ENCODE measurements at regions not wholly inside any gene's neighbourhood (a gene's known extent, or its start where the extent isn't known, plus 50 kb on each side); places are given as distances from the start of the nearest gene placed in this dataset.

DNA sequence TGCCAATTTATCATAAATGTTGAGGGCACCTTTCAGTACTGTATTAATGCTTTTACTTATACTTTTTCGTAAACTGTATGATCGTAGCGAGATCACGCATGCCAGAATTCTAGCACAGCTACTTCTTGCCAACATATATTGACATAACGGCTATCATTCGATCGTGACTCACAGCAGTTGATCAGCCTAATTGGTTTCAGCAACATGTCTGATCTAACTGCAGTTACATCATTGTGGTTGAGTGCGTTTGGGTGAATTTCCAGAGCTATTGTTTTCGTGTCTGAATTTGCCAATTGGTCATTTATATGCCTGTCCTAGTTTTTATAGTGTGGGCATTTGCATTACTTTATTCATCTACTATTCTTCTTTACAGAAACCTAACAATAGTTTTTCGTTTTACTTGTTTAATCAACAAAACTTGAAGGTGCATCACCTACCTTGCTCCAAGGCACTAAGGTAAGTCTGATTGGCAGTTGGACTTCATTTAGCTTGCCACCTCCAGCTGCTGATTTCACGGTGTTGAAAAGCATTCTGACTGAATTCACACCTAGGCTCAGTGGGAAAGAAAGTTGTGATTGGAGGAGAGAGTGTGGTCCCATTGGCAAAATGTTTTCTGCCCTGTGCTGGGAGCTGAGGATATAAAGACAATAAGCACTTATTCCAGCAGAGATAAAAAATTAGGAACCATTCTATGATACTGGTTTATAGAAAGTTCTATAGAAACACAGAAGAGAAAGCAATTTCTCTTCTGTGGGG is 120.9 kb upstream of the RGMA start:
- no peaks in the 10 kb centered on the region for H3K27me3 ChIP-seq
- FAIRE-seq (no peak), ATAC-seq (no peak), DNase-seq (no peak)
- H3K4me3 ChIP-seq: no peak overlapping the region
- H3K9me3 ChIP-seq: no peaks in the 10 kb centered on the region
- no peak overlapping the region for H3K27ac ChIP-seq
- no peaks in the 10 kb centered on the region for H3K36me3 ChIP-seq
- no peaks in the 10 kb centered on the region for H3K4me1 ChIP-seq
- TF ChIP-seq, protein P1, sequence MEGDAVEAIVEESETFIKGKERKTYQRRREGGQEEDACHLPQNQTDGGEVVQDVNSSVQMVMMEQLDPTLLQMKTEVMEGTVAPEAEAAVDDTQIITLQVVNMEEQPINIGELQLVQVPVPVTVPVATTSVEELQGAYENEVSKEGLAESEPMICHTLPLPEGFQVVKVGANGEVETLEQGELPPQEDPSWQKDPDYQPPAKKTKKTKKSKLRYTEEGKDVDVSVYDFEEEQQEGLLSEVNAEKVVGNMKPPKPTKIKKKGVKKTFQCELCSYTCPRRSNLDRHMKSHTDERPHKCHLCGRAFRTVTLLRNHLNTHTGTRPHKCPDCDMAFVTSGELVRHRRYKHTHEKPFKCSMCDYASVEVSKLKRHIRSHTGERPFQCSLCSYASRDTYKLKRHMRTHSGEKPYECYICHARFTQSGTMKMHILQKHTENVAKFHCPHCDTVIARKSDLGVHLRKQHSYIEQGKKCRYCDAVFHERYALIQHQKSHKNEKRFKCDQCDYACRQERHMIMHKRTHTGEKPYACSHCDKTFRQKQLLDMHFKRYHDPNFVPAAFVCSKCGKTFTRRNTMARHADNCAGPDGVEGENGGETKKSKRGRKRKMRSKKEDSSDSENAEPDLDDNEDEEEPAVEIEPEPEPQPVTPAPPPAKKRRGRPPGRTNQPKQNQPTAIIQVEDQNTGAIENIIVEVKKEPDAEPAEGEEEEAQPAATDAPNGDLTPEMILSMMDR (IDR thresholded peaks at IDR 0.05): no peak
- intact Hi-C loops (cut with DNase I): no loop called here
- 81 to 88% methylated on average over 11 of the region's 11 CpGs for WGBS, 2 donors

DNA sequence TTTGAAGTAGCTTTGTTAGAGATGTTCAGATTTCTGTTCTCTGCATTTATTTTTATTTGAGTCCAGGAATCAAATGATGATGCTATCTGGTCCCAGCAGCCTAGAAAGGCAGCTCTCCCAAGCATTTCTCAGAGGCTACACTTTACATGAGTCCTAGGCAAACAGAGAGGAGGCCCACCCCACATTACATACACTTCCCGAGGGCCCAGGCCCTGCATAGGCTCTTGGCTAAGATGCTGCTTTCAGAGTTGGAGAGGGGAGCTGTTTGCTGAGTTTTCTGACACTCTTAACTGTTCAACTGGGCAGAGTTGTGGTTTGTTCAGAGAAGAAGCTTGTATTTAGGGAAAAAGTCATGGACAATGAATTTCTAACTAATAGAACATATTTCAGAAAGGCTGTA is 117.9 kb upstream of the RGMA start:
- intact Hi-C loops (cut with DNase I): no loop called here

DNA sequence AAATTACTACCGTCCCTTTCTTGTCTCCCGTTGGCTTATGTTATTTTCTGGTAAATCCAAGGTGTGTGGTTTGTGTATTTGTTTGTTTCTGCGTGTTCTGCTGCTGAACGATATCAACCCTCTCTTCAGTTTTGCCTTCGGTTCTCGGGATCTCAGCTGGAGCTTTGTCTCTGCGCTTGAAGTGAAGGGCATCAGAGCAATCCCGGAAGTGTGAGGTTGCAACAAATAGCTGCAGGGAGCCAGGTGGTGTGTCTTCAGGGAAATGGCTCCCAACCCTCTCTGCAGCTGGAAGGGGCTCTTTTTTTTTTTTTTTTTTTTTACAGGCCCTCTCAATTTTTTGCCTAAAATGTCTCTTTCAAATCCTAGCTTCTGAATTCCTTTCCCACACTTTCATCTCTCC is 116.4 kb upstream of the RGMA start:
- ATAC-seq: no peak
- 92 to 94% methylated on average over 8 of the region's 8 CpGs for WGBS, 2 donors

More for the DNA sequence above, 117.9 kb upstream of the RGMA start:
- 83 to 88% methylated on average over 1 of the region's 1 CpG for WGBS, 2 donors
- no peaks in the 10 kb centered on the region for H3K9me3 ChIP-seq
- DNase-seq: no peak
- no peaks in the 10 kb centered on the region for H3K4me1 ChIP-seq
- H3K36me3 ChIP-seq: no peaks in the 10 kb centered on the region
- TF ChIP-seq, protein P1 (IDR thresholded peaks at IDR 0.05): no peak
- no peak overlapping the region for H3K27ac ChIP-seq
- FAIRE-seq: no peak
- ATAC-seq: no peak
- H3K27me3 ChIP-seq: no peaks in the 10 kb centered on the region
- H3K4me3 ChIP-seq: no peak overlapping the region

DNA sequence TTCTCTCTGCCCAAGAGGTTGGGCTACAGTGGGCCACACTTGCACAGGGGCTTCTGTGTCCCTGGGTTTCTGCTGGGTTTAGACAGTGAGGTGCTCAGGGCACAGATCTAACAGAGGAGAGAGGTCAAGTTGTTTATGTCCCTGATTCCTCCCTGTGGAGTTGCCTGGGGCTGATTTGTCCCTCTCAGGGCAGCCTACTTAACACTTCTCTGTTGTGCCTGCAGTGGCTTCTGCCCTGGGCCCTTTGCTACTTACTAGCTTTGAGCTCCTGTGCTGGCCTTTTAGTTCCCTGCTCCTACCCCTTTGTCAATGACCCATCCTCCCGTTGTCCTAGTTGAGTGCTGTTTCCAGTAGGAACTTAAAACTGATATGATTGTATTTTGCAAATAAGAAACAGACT is 114.0 kb upstream of the RGMA start:
- ATAC-seq (no peak), FAIRE-seq (no peak), DNase-seq (no peak)
- Histone ChIP-seq H3K27ac (no peak overlapping the region), H3K27me3 (no peaks in the 10 kb centered on the region), H3K4me1 (no peaks in the 10 kb centered on the region), H3K36me3 (no peaks in the 10 kb centered on the region), H3K9me3 (no peaks in the 10 kb centered on the region), H3K4me3 (no peak overlapping the region)
- TF ChIP-seq, protein P1 (IDR thresholded peaks at IDR 0.05): no peak
- WGBS, 2 donors: 53 to 58% methylated on average over 1 of the region's 1 CpG
- intact Hi-C loops (cut with DNase I): no loop called here

More for the DNA sequence above, 116.4 kb upstream of the RGMA start:
- H3K9me3 ChIP-seq: no peaks in the 10 kb centered on the region
- intact Hi-C loops (cut with DNase I): no loop called here
- DNase-seq (no peak), FAIRE-seq (no peak)
- TF ChIP-seq, protein P1 (IDR thresholded peaks at IDR 0.05): no peak
- no peak overlapping the region for H3K4me3 ChIP-seq
- H3K27ac ChIP-seq: no peak overlapping the region
- no peaks in the 10 kb centered on the region for H3K27me3 ChIP-seq
- no peaks in the 10 kb centered on the region for H3K4me1 ChIP-seq
- H3K36me3 ChIP-seq: no peaks in the 10 kb centered on the region

DNA sequence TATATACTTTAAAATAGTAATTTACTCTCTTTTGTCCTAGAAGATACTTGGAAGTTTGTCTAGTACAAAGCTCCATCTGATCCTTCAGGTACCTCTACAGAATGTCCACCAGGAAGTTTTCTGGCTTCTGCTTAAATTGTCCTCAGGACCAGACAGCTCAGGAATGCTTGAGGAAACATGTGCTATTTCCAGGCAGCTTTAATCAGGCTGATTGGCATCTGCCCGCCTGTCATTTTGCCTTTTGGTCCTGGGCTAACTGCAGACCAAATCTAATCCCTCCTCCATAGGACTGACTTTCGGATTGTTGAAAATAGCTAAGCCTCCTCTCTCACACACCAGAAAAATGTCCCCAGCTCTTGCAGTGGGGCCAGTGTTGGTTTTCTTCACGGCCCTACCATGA is 113.4 kb upstream of the RGMA start:
- no peak for FAIRE-seq
- H3K27me3 ChIP-seq: no peaks in the 10 kb centered on the region
- TF ChIP-seq, protein P1 (IDR thresholded peaks at IDR 0.05): no peak
- no peaks in the 10 kb centered on the region for H3K4me1 ChIP-seq
- intact Hi-C loops (cut with DNase I): no loop called here
- H3K27ac ChIP-seq: no peak overlapping the region
- no peaks in the 10 kb centered on the region for H3K36me3 ChIP-seq
- H3K9me3 ChIP-seq: peaks cover 0 to 4% (median 2%) of the 10 kb centered on the region in 4 donors
- no peak for DNase-seq
- 89 to 90% methylated on average over 3 of the region's 3 CpGs for WGBS, 2 donors
- no peak overlapping the region for H3K4me3 ChIP-seq
- no peak for ATAC-seq
